Cardiac muscle cell (in vitro differentiated cells and primary cell): ENCODE measurements at regions not wholly inside any gene's neighbourhood (a gene's known extent, or its start where the extent isn't known, plus 50 kb on each side); places are given as distances from the start of the nearest gene placed in this dataset.

Experiments used
- DNase-seq, 2 donors: peaks; one replicate each; pipeline versions ENCODE4 v3.0.0 to v3.0.0-alpha.2; 2010 to 2017; ENCODE audit warnings: low read depth in 1 of 2, low spot score in 1 of 2
- H3K27ac ChIP-seq: fragments of 200-600 bp; sonication (generic); 2 replicates; pipeline ENCODE4 v1.5.1; 2016
- H3K27me3 ChIP-seq: fragments of 200-600 bp; sonication (generic); 2 replicates; pipeline ENCODE4 v1.6.0; 2016; ENCODE audit warnings: control low read depth
- H3K36me3 ChIP-seq: fragments of 200-600 bp; sonication (generic); 2 replicates; pipeline ENCODE4 v1.5.1; 2016; ENCODE audit warnings: control low read depth
- H3K4me1 ChIP-seq: fragments of 200-600 bp; sonication (generic); 2 replicates; pipeline ENCODE4 v1.8.1; 2017; ENCODE audit warnings: low read depth, mild to moderate bottlenecking, mixed run types
- H3K4me3 ChIP-seq: fragments of 200-600 bp; sonication (generic); 2 replicates; pipeline ENCODE4 v1.5.1; 2016; ENCODE audit warnings: mild to moderate bottlenecking
- H3K9me3 ChIP-seq: fragments of 200-600 bp; sonication (generic); 2 replicates; pipeline ENCODE4 v1.5.1; 2017; ENCODE audit warnings: low read depth, mild to moderate bottlenecking, control low read depth
- TF ChIP-seq, protein P1 (sequence below): IDR thresholded peaks from 2 replicates; pipeline ENCODE4 v1.5.1; 2012; ENCODE audit warnings: low read depth, mild to moderate bottlenecking, low read length

DNA sequence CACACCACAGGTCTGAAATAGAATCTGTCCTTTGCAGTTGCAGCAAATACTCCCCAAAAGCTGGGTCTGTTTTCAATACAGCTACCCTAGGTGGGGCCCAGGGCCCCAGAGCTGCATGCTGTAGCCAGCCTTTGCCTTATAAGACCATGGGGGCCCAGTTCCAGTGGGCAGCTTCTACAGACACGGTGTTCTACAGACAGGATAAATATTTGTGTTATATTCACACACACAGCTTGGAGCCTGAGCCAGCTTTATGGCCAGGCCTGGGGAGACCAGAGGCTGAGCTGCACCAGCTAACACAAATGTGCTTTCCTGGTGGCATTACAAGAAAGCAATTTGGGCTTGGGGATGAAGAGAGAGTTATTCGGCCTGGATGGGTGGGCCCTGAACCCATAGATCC lies 151.8 kb upstream of the NCAM1 start:
- H3K27ac ChIP-seq: no peak overlapping the region
- H3K36me3 ChIP-seq: no peaks in the 10 kb centered on the region
- peaks cover 8% of the 10 kb centered on the region for H3K4me1 ChIP-seq
- DNase-seq: no peak
- no peaks in the 10 kb centered on the region for H3K27me3 ChIP-seq
- no peak overlapping the region for H3K4me3 ChIP-seq
- H3K9me3 ChIP-seq: no peaks in the 10 kb centered on the region
- TF ChIP-seq, protein P1, sequence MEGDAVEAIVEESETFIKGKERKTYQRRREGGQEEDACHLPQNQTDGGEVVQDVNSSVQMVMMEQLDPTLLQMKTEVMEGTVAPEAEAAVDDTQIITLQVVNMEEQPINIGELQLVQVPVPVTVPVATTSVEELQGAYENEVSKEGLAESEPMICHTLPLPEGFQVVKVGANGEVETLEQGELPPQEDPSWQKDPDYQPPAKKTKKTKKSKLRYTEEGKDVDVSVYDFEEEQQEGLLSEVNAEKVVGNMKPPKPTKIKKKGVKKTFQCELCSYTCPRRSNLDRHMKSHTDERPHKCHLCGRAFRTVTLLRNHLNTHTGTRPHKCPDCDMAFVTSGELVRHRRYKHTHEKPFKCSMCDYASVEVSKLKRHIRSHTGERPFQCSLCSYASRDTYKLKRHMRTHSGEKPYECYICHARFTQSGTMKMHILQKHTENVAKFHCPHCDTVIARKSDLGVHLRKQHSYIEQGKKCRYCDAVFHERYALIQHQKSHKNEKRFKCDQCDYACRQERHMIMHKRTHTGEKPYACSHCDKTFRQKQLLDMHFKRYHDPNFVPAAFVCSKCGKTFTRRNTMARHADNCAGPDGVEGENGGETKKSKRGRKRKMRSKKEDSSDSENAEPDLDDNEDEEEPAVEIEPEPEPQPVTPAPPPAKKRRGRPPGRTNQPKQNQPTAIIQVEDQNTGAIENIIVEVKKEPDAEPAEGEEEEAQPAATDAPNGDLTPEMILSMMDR: no peak

DNA sequence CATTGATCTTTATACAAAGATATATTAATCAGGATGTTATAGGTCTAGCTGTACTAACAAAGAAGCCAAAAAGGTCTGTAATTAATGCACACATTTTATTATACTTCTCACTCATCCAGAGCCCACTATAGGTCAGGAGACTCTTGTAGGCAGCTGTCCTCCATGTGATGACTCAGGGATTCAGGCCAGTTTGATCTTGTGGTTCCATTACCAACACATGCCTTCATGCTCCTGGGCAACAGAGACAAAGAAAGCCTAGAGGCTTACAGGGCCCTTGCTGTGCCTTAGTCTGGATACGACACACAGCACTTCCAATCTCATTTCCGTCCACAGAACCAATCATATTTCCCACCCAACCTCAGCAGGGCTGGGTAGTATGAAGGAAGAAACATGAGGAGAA lies 150.3 kb upstream of the NCAM1 start:
- Histone ChIP-seq H3K36me3 (no peaks in the 10 kb centered on the region), H3K27me3 (no peaks in the 10 kb centered on the region)
- no peak for DNase-seq

DNA sequence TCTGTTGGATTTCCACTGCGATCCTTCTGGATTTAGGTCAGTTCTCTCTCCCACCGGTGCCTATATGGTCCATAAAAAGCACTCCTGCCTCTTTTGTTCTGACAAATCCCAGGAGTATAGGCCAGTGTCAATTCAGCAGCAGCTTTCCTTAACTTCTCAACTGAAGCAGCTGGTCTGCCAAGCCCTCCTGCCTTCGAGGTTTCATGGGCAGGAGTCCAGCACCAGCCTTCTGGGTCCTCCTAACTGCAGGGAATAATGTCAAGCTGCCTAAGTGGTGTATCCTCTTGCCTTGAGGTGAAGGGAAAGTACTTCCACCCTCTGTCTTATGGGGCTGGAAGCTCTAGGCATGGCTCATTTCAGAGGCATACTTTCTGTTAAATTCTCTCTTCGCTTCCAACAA lies 149.4 kb upstream of the NCAM1 start:
- H3K27ac ChIP-seq: no peak overlapping the region
- TF ChIP-seq, protein P1: no peak
- no peaks in the 10 kb centered on the region for H3K36me3 ChIP-seq

More for the DNA sequence above, 150.3 kb upstream of the NCAM1 start:
- TF ChIP-seq, protein P1: no peak
- H3K27ac ChIP-seq: no peak overlapping the region
- peaks cover 8% of the 10 kb centered on the region for H3K4me1 ChIP-seq
- no peaks in the 10 kb centered on the region for H3K9me3 ChIP-seq
- no peak overlapping the region for H3K4me3 ChIP-seq

DNA sequence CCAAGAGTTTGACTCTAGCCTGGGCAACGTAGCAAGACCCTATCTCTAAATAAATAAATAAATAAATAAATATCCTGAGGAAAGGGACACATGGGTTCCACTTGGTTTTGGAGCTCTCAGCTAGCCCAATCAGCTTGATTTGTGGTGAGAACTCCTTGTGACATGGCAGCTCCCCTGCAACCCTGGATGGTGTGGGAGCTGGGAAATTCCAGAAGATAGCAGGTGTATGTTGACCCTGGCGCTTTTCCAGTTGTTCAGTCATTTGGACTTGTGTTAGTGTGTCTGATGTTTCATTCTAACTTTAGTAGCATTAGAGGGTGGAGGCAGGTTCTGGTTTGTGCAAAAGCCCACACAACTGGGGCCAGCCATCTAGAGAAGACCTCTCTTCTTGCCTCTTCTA lies 148.5 kb upstream of the NCAM1 start:
- no peaks in the 10 kb centered on the region for H3K27me3 ChIP-seq
- no peak for DNase-seq
- no peak overlapping the region for H3K4me3 ChIP-seq
- H3K4me1 ChIP-seq: no peaks in the 10 kb centered on the region
- H3K36me3 ChIP-seq: no peaks in the 10 kb centered on the region
- no peaks in the 10 kb centered on the region for H3K9me3 ChIP-seq
- H3K27ac ChIP-seq: no peak overlapping the region
- TF ChIP-seq, protein P1: no peak

More for the DNA sequence above, 149.4 kb upstream of the NCAM1 start:
- DNase-seq: no peak
- H3K4me1 ChIP-seq: peaks cover 8% of the 10 kb centered on the region
- H3K9me3 ChIP-seq: no peaks in the 10 kb centered on the region
- no peak overlapping the region for H3K4me3 ChIP-seq
- no peaks in the 10 kb centered on the region for H3K27me3 ChIP-seq

DNA sequence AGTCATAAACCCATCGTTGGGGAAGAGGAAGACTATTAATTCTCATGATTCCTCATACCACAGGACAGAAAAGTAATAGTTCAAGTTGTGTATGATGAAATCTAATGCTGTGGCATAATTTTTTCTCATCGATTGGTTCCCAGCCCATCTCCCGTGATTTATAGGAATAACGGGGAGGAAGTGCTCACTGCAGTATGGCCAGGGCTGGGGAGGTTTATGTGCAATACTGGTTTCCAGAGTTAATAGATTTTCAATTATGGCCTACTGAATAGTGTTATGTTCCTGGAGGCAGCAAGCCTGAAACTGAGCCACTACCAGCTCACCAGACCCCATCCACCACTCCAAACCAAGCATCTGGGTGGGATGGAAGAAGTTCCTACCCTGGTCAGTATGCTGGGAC lies 147.1 kb upstream of the NCAM1 start:
- H3K4me3 ChIP-seq: no peak overlapping the region
- no peak for DNase-seq
- no peaks in the 10 kb centered on the region for H3K36me3 ChIP-seq
- no peaks in the 10 kb centered on the region for H3K27me3 ChIP-seq
- TF ChIP-seq, protein P1: no peak
- H3K4me1 ChIP-seq: no peaks in the 10 kb centered on the region
- H3K9me3 ChIP-seq: no peaks in the 10 kb centered on the region
- no peak overlapping the region for H3K27ac ChIP-seq

DNA sequence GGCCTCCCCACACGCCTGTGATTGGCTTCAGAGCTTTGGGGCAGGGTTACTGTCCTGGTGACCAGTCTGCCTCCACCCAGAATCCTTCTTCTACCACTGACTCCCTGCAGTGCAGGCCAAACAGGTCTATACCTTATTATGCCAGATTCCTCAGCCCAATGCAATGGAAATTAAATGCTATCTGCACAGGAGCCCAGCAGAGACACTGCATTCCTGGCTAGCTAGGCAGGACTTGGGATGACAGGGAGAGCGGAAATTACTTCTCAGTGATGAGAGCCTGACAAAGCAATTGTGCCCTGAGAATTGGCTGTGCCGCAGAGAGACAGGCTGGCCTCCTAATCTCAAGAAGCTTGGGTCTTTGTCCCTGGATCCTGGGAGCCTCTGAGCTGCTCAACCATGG lies 143.8 kb upstream of the NCAM1 start:
- TF ChIP-seq, protein P1: no peak
- no peak for DNase-seq
- H3K27ac ChIP-seq: no peak overlapping the region

More for the DNA sequence above, 143.8 kb upstream of the NCAM1 start:
- H3K4me3 ChIP-seq: no peak overlapping the region
- H3K9me3 ChIP-seq: no peaks in the 10 kb centered on the region
- H3K4me1 ChIP-seq: no peaks in the 10 kb centered on the region
- H3K27me3 ChIP-seq: no peaks in the 10 kb centered on the region
- H3K36me3 ChIP-seq: no peaks in the 10 kb centered on the region
